GM12865 (cell line): ENCODE measurements at regions not wholly inside any gene's neighbourhood (a gene's known extent, or its start where the extent isn't known, plus 50 kb on each side); places are given as distances from the start of the nearest gene placed in this dataset.
A peak's percentile ranks its signal among the peaks of the same experiment; 100 is the strongest.
"Not testable (repeated sequence)": the region's sequence is repeated elsewhere in the genome, so short reads cannot be mapped to it uniquely, and the experiment has no call there.

Experiments used
- DNase-seq: peaks from one replicate; pipeline ENCODE4 v3.0.0; 2010; ENCODE audit warnings: low read depth
- H3K4me3 ChIP-seq: 2 replicates; pipeline ENCODE4 v1.5.1; 2011; ENCODE audit warnings: mild to moderate bottlenecking, low read depth, low read length, control low read depth
- CTCF ChIP-seq: IDR thresholded peaks from 2 replicates; pipeline ENCODE4 v1.5.1; 2011; ENCODE audit warnings: low read length, control low read depth, low read depth, inconsistent platforms; ENCODE audit not compliant: insufficient read depth; ENCODE audit errors: missing control alignments

- DNase-seq: no peak
- no peak for TF ChIP-seq CTCF
- H3K4me3 ChIP-seq: no peak overlapping the region
These were observed 152.1 kb upstream of the TBL1XR1 start for GRCh38 chr3:177349384-177349783.

GRCh38 chr3:177350121-177350520 lies 152.8 kb upstream of the TBL1XR1 start:
- no peak overlapping the region for H3K4me3 ChIP-seq
- TF ChIP-seq CTCF: no peak
- DNase-seq: no peak

- no peak for TF ChIP-seq CTCF
- no peak overlapping the region for H3K4me3 ChIP-seq
- DNase-seq: no peak
These were observed 153.9 kb upstream of the TBL1XR1 start for GRCh38 chr3:177351206-177351605.

GRCh38 chr3:177351757-177352158 lies 154.5 kb upstream of the TBL1XR1 start:
- TF ChIP-seq CTCF: no peak
- no peak overlapping the region for H3K4me3 ChIP-seq

DNA sequence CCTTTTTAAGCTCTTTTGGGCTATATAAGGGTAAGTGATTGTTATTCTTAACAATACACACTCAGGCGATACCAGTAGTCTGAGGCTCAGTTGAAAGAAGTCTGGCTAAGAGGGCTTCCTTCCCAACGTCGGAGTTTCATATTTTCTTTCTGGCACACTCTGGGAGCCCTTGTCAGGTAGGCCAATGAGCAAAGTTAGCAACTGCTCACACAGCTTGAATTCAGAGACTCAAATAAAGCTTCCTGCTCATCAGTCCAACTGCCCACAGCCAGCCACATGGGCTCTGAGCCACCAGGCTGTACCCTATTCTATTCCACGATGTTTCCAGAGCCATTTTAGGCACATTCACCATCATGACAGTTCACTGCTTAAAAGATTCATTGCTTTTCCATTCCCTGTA lies 155.1 kb upstream of the TBL1XR1 start:
- H3K4me3 ChIP-seq: no peak overlapping the region
- no peak for TF ChIP-seq CTCF
- DNase-seq: peak; percentile 23

More at GRCh38 chr3:177351757-177352158, 154.5 kb upstream of the TBL1XR1 start:
- peak; percentile 92 for DNase-seq

DNA sequence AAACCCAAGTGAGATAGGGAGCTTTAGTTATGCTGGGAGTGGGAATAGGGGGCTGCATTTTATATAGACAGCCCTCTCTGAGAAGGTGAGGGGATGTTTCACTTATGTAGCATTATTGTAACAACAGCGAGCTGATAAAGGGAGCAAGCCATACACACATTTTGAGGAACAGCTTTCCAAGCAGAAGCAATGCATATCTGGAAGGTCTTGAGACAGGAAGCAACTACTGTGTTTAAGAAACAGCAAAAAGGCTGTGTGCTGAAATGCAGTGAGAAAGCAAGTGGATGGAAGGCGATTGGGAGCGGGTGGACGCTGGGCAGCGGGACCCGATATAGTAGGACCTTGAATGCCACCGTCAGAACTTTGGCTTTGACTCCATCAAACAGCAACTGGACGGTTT lies 155.9 kb upstream of the TBL1XR1 start:
- H3K4me3 ChIP-seq: no peak overlapping the region
- TF ChIP-seq CTCF: no peak
- DNase-seq: no peak

GRCh38 chr3:177353879-177354278 lies 156.6 kb upstream of the TBL1XR1 start:
- not testable (repeated sequence) for DNase-seq, H3K4me3 ChIP-seq
